ENCODE measurements at regions not wholly inside any gene's neighbourhood (a gene's known extent, or its start where the extent isn't known, plus 50 kb on each side); places are given as distances from the start of the nearest gene placed in this dataset.

DNA sequence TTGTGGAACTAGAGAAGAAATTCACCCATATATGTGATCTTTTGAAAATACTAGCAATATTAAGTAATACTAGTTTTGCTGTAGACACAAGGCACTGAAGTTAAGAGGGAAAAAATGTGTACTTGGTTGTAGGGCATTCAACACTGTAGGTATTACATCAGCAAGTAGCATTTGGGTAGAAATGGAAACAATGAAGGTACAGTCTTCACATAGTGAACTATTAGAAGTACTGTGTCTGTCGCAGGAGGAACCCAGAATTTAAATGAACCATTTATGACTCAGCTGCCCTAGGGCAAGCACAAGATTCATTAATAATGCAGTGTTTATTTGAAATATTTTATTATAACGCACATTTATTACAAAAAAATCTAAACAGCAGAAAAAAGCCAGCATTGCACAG lies 572.7 kb upstream of the TENM3 start:
- ATAC-seq (no peak), DNase-seq (no peak)
- intact Hi-C loops (cut with DNase I), result no loop called here

DNA sequence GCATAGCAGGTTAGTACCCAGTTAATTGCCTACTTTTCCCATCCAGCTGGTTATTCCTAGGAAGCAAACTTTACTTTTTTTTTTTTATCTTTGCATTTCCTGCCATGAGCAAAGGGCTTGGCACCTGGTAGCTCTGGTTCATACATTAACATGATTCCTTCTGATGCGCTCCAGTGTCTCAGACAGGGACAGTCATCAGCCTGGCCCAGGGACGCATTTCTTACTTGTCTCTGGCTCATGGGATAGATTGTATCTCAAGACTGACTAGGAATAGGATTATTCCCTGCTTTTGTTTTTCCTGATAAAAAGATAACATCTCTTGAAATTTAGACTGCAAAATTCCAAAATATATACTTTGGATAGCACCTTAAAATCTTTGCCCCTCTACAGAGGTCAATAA lies 571.5 kb upstream of the TENM3 start:
- DNase-seq, result no peak
- ATAC-seq, result no peak
- intact Hi-C loops (cut with DNase I), result no loop called here

GRCh38 chr4:181672751-181673150 lies 570.5 kb upstream of the TENM3 start:
- DNase-seq (no peak), ATAC-seq (no peak)
- intact Hi-C loops (cut with DNase I), result no loop called here

DNA sequence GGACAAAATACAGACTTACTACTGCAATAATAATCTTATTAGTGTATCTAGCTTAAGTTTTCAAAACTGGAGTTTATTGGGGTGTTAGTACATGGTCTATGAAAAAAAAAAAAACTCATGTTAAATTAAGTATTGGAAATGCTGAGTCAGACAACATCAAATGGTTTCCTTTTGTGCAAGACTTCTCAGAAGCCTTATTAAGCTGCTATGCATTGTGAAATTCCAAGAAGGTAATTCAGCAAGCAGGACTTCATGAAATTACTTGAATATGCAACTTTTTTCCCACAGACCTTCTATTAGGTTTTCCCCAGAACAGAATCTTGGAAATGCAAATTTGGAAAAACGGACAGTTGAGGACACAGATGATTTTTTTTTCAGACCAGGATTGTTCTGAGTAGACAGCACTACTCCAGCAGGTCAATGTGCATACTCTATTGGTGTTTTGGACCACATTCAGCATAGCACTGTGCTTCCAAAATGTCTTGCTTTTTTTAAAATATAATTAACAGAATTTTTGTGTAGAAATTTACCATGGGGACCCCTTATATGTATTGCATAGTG lies 568.8 kb upstream of the TENM3 start:
- ATAC-seq, result no peak
- no peak for DNase-seq
- intact Hi-C loops (cut with DNase I), result no loop called here

DNA sequence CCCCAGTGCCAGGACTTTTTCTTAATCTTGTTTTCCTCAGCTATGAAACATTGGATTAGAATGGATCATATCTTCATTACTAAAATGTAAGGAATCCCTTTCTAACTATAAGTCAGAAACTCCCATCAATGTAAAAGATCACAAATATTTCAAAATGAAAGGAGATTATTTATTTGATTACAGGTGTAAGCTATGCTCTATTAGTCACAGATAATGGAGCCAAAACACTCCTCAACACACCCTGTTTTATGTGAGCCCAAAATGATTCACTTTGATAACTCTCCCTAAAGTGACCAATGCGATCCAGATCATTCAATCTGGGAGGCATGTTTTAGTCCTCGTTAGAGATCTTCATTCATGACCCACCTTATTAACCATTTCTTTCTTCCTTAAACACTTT lies 566.7 kb upstream of the TENM3 start:
- DNase-seq (no peak), ATAC-seq (no peak)
- intact Hi-C loops (cut with DNase I), result no loop called here

DNA sequence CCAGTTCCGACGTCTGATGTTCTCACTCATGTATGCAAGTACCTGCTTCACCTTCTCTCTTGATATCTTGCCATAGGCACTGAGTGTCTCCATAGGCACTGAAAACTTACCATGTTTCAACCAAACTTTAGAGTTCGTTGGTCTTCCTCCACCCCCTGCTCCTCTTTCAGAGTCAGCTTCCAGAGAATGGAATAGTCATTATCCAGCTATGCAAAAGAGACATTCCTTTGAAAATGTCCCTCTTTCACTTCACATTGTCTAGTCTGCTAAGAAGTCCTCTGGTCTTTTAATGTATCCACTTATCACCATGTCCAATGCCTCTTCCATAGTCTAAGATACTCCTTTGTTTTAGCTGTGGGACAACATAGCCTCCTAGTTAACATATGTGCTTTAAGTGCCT lies 566.0 kb upstream of the TENM3 start:
- ATAC-seq (no peak), DNase-seq (no peak)
- intact Hi-C loops (cut with DNase I), result no loop called here

DNA sequence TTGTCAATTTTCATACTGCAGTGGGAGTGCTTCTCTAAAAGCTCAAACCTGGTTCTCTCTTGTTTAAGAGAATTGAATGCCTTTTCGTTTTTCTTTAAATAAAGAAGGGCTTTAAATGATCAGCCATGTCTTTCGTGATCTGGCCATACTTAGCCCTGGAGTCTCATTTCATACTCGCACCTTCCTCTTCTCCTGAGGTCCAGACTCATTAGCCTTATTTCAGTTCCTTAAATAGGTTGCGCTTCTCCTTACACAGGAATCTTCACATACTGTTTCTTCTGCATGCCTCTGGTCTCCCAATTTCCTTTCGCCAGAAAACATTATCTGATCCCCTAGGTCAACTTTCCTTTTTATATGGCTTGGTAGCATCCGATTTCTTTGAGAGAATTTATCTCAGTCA lies 565.6 kb upstream of the TENM3 start:
- no peak for ATAC-seq
- DNase-seq, result no peak
- intact Hi-C loops (cut with DNase I), result no loop called here

DNA sequence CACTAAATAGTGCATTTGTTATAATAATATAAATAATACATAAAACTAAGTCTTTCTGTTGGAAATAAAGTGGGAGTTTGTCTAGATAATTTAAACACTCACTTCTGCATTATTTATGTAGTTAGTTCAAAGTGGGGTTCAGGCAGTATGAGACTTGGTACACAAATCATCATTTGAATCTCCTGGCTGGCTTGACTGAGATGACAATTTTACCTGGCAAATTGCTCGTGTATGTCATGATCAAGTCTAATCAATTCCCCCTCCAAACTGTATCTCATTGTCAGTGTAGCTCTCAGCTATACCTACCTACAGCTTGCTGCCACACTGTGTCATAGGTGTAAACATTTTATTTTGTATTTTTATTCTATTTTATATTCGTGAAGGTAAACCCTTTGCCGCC lies 563.4 kb upstream of the TENM3 start:
- DNase-seq (no peak), ATAC-seq (no peak)
- intact Hi-C loops (cut with DNase I), result no loop called here

DNA sequence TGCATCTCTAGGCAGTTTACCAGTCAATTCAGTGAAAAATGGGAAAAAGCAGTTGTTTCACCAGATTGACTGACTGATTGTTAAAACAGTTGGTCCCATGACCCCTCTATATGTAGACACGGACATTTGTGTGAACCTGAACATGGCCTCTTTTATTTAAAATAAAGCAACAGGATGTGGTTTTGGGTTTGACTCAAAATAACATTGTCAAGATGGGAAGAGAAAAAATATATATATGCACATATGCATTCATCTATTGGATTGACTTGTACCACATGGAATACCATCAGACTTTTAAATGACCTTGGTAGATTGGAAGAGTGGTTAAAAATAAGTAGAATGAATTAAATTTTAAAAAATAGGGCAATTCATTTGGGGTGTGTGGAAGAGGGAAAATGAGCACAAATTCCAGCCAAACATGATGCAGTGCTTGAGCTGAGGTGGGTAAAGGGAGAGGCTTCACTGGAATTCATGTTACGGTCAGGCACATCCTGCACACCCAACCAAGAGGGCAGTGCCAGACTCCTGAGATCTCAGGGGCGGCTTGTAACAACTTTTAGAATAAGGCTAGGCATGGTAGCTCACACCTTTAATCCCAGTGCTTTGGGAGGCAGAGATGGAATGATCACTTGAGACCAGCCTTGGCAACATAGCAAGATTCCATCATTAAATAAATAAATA lies 560.7 kb upstream of the TENM3 start:
- ATAC-seq (no peak), DNase-seq (no peak)
- intact Hi-C loops (cut with DNase I), result no loop called here

DNA sequence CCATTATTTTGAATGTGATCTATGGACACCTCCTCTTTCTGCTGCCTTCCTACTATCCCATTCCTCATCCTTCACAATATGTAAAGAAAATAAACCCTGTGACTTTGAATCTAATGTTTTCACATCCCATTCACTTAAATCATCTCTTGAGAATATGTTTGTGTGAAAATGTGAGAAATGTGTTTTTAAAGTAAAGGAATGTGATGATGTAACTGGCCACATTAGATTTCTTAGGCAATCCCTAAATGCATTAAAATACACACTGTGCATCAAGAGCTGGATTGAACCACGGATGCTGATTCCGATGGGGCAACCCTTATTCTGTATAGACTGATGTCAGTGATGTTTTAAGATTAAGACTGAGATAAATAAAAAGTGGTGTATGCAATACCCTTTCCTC lies 558.9 kb upstream of the TENM3 start:
- intact Hi-C loops (cut with DNase I), result no loop called here

GRCh38 chr4:181685461-181685860 lies 557.7 kb upstream of the TENM3 start:
- no peak for DNase-seq

More for the DNA sequence above, 558.9 kb upstream of the TENM3 start:
- ATAC-seq (no peak), DNase-seq (no peak)

GRCh38 chr4:181685911-181686310 lies 557.3 kb upstream of the TENM3 start:
- DNase-seq, result no peak
- no peak for ATAC-seq
- intact Hi-C loops (cut with DNase I), result no loop called here

More at GRCh38 chr4:181685461-181685860, 557.7 kb upstream of the TENM3 start:
- ATAC-seq, result no peak
- intact Hi-C loops (cut with DNase I), result no loop called here

GRCh38 chr4:181687116-181687515 lies 556.1 kb upstream of the TENM3 start:
- ATAC-seq (no peak), DNase-seq (no peak)
- intact Hi-C loops (cut with DNase I), result no loop called here

DNA sequence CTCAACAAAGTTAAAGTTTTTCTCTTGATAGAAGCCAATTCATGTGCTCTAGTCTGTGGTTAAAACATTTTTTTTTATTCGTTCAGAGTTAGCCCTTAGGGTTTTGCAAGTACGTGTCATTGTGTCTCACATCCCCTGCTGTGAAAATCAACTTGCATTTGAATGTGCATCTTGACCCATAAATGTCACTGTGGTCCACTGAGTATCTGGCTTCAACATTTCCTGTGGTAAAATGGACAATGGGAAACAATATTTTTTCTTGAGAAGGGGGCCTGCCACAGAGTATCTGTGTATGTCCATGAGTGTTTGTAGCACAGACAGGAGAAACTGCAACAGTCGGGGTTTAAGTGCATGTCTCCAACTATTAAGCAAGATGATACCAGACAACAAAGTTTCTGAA lies 554.8 kb upstream of the TENM3 start:
- intact Hi-C loops (cut with DNase I), result no loop called here

GRCh38 chr4:181688872-181689271 lies 554.3 kb upstream of the TENM3 start:
- intact Hi-C loops (cut with DNase I), result no loop called here

More for the DNA sequence above, 554.8 kb upstream of the TENM3 start:
- ATAC-seq (no peak), DNase-seq (no peak)

DNA sequence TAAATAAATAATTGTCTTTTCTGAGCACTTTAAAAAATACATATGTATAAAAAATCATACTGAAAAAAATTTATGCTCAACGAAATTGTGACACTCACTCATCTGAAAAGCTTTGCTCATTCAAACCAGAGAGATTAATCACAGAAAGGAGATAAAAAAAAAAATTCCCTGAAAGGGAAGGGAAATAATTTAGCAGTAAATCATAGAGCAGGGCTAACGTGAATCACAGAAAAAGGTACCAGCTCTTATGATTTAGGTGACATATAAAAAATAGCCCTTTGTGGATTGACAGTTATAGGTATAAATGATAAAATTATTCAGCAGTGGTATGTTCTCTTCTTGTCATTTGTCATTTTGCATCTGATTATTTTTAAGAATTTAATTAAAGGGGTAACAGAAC lies 552.7 kb upstream of the TENM3 start:
- ATAC-seq, result no peak
- intact Hi-C loops (cut with DNase I), result no loop called here
- DNase-seq, result no peak

More at GRCh38 chr4:181688872-181689271, 554.3 kb upstream of the TENM3 start:
- no peak for DNase-seq
- no peak for ATAC-seq

GRCh38 chr4:181692965-181693364 lies 550.2 kb upstream of the TENM3 start:
- DNase-seq (no peak), ATAC-seq (no peak)
- intact Hi-C loops (cut with DNase I), result no loop called here

GRCh38 chr4:181693517-181693916 lies 549.7 kb upstream of the TENM3 start:
- ATAC-seq (no peak), DNase-seq (no peak)
- intact Hi-C loops (cut with DNase I), result no loop called here

DNA sequence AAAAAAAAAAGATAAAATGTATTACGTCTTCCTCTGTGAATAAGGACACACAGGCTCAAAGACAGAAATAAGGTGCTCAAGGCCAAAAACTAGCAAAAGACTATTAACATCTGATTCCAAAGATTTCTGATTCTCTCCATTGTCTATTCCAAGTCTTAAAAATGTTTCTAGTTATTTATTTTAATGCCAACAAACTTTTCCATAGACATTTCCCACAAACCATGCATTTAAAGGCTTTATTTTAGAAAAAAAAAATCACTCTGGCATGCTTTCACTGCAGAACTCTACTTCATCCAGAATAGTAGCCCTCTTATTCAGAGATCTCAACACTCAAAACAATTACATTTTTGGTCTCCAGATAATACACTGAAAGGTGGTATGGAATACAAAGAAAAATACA lies 545.0 kb upstream of the TENM3 start:
- intact Hi-C loops (cut with DNase I), result no loop called here

DNA sequence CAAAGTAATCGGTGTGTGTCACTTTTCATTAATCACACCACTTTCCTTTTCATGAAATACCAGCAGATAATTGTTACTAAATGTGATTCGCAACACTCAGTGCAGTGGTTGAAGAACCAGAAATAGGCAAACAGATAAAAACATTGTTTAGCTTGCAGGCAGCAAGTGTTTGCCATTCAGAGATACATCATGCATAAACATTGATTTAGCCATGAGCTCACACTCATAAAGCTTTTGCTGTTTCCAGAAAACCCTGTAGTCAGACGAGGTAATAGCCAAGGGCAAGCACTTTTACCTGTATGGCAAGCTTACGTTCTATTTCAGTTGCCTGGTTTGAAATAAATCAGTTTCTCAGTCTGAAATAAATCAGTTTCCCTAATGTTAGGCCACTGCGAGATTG lies 542.0 kb upstream of the TENM3 start:
- no peak for ATAC-seq
- DNase-seq, result no peak
- intact Hi-C loops (cut with DNase I), result no loop called here

More for the DNA sequence above, 545.0 kb upstream of the TENM3 start:
- no peak for ATAC-seq
- DNase-seq, result no peak

GRCh38 chr4:181701894-181702293 lies 541.3 kb upstream of the TENM3 start:
- DNase-seq, result no peak

More at GRCh38 chr4:181701894-181702293, 541.3 kb upstream of the TENM3 start:
- ATAC-seq, result no peak
- intact Hi-C loops (cut with DNase I), result no loop called here
